Astrocyte (in vitro differentiated cells and primary cell): ENCODE measurements at regions not wholly inside any gene's neighbourhood (a gene's known extent, or its start where the extent isn't known, plus 50 kb on each side); places are given as distances from the start of the nearest gene placed in this dataset.

Experiments
- EZH2 ChIP-seq: IDR thresholded peaks from 2 replicates; pipeline ENCODE4 v1.6.1; 2012; ENCODE audit warnings: mild to moderate bottlenecking, low read length, inconsistent platforms; ENCODE audit not compliant: insufficient read depth
- TF ChIP-seq, protein P1 (sequence below): IDR thresholded peaks from 2 replicates; pipeline ENCODE4 v1.5.1; 2011; ENCODE audit warnings: low read depth, mild to moderate bottlenecking, inconsistent platforms, low read length, moderate library complexity; ENCODE audit not compliant: insufficient read depth

DNA sequence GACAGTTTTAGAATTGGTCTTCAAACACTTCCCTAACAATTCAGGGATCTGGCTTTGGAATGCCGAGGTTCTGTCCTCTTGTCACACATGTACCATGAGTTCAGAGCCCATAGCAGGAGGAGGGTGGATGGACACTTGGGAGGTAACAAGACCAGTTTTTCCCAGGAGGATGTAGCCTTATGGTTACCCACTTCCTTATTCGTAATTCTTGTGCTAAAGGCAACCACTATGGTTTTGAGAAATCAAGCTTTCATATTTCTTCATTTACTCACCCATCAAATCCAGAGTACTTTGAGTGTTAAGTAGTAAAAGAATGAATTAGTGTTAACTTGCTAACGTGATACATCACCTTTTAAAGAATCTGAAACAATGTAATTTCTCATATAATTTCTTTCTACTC, 479.6 kb upstream of the ALCAM start:
- TF ChIP-seq, protein P1, sequence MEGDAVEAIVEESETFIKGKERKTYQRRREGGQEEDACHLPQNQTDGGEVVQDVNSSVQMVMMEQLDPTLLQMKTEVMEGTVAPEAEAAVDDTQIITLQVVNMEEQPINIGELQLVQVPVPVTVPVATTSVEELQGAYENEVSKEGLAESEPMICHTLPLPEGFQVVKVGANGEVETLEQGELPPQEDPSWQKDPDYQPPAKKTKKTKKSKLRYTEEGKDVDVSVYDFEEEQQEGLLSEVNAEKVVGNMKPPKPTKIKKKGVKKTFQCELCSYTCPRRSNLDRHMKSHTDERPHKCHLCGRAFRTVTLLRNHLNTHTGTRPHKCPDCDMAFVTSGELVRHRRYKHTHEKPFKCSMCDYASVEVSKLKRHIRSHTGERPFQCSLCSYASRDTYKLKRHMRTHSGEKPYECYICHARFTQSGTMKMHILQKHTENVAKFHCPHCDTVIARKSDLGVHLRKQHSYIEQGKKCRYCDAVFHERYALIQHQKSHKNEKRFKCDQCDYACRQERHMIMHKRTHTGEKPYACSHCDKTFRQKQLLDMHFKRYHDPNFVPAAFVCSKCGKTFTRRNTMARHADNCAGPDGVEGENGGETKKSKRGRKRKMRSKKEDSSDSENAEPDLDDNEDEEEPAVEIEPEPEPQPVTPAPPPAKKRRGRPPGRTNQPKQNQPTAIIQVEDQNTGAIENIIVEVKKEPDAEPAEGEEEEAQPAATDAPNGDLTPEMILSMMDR = no peak
- no peak for TF ChIP-seq EZH2
